HCT116 (cell line): ENCODE measurements at regions not wholly inside any gene's neighbourhood (a gene's known extent, or its start where the extent isn't known, plus 50 kb on each side); places are given as distances from the start of the nearest gene placed in this dataset.

Experiments
- ATAC-seq: fragments of 200-7000 bp; cut with Tn5 transposase; 2 replicates; pipeline ENCODE4 v1.9.1; 2020; ENCODE audit warnings: mild to moderate bottlenecking, moderate library complexity
- BruUV-seq: library from RNA; stranded (reverse); fragments of 400-500 nt; replicated peaks from 2 replicates; lab custom pipeline; 2021; lab: Mats Ljungman, UMichigan
- CTCF ChIA-PET: fragments of 300-600 bp; sonication (Branson Sonifier 250); formaldehyde crosslinking; loops from one replicate; lab custom pipeline; 2021; ENCODE audit warnings: antibody characterized with exemption; lab: Charles Lee
- POLR2A ChIA-PET: fragments of 300-600, 350-600 bp; sonication (Branson Sonifier 250); formaldehyde crosslinking; loops from one replicate; lab custom pipeline; 2021; ENCODE audit warnings: antibody characterized with exemption; lab: Charles Lee
- RAD21 ChIA-PET, 2 experiments: fragments of 300-600 bp; sonication (Branson Sonifier 250); formaldehyde crosslinking; loops; one replicate each; lab custom pipeline; 2023; ENCODE audit warnings: low total read pairs in 2 of 2; ENCODE audit not compliant: uncharacterized antibody in 2 of 2, unreplicated experiment in 2 of 2, low non-redundant PET in 1 of 2; lab: Charles Lee
- DNase-seq: peaks from one replicate; pipeline ENCODE4 v3.0.0-alpha.2; 2010; ENCODE audit warnings: low read depth, low spot score
- H2AFZ ChIP-seq: fragments of 200-600 bp; shearing (Covaris generic), sonication (generic); 2 replicates; pipeline ENCODE4 v1.6.1; 2017; ENCODE audit warnings: low read depth, mixed run types, mixed read lengths, antibody characterized with exemption, low read length; ENCODE audit not compliant: poor library complexity, severe bottlenecking
- H3K27ac ChIP-seq: 2 replicates; pipeline ENCODE4 v1.5.1; 2012; ENCODE audit warnings: low read depth, low read length
- H3K27me3 ChIP-seq: fragments of 200-600 bp; sonication (generic); 2 replicates; pipeline ENCODE4 v1.6.1; 2016; ENCODE audit warnings: mixed run types, low read length, mixed read lengths; ENCODE audit not compliant: insufficient read depth
- H3K36me3 ChIP-seq, 2 experiments: fragments of 200-500 bp in 1 of 2; fragments of 200-600 bp in 1 of 2; sonication (Bioruptor generic) in 1 of 2; sonication (generic) in 1 of 2; 2 replicates each; pipeline versions ENCODE4 v1.5.1 to v1.6.1; 2014 to 2016; ENCODE audit warnings: low read length in 2 of 2, inconsistent platforms in 1 of 2, mixed read lengths in 1 of 2, mixed run types in 1 of 2; ENCODE audit not compliant: insufficient read depth in 2 of 2, control insufficient read depth in 1 of 2
- H3K4me1 ChIP-seq, 2 experiments: fragments of 200-600 bp in 1 of 2; sonication (generic) in 1 of 2; 2 replicates each; pipeline versions ENCODE4 v1.5.1 to v1.6.1; 2012 to 2017; ENCODE audit warnings: low read length in 2 of 2, inconsistent platforms in 1 of 2, mild to moderate bottlenecking in 1 of 2, mixed read lengths in 1 of 2, mixed run types in 1 of 2, moderate library complexity in 1 of 2; ENCODE audit not compliant: insufficient read depth in 2 of 2, control insufficient read depth in 1 of 2
- H3K4me2 ChIP-seq: fragments of 200-600 bp; sonication (generic); 2 replicates; pipeline ENCODE4 v1.6.1; 2017; ENCODE audit warnings: mixed run types, low read length, mixed read lengths
- H3K4me3 ChIP-seq, 2 experiments: fragments of 200-600 bp in 1 of 2; sonication (generic) in 1 of 2; replicated peaks in 1 of 2; 2 replicates each; pipeline ENCODE4 v1.5.1; 2011 to 2016; ENCODE audit warnings: low read length in 2 of 2, control low read depth in 1 of 2, low read depth in 1 of 2, mild to moderate bottlenecking in 1 of 2, mixed read lengths in 1 of 2, mixed run types in 1 of 2
- H3K79me2 ChIP-seq: fragments of 200-600 bp; sonication (generic); 2 replicates; pipeline ENCODE4 v1.6.1; 2017; ENCODE audit warnings: mild to moderate bottlenecking, mixed run types, low read length, moderate library complexity, mixed read lengths; ENCODE audit not compliant: insufficient read depth
- H3K9ac ChIP-seq: fragments of 200-600 bp; sonication (generic); 2 replicates; pipeline ENCODE4 v1.6.1; 2016; ENCODE audit warnings: low read length, mixed read lengths
- H3K9me2 ChIP-seq: fragments of 200-600 bp; sonication (generic), shearing (Covaris generic); 2 replicates; pipeline ENCODE4 v1.6.1; 2017; ENCODE audit warnings: mixed run types, mild to moderate bottlenecking, moderate library complexity; ENCODE audit not compliant: insufficient read depth
- H3K9me3 ChIP-seq, 2 experiments: fragments of 200-500 bp in 1 of 2; fragments of 200-600 bp in 1 of 2; sonication (Bioruptor generic) in 1 of 2; sonication (generic) in 1 of 2; 2 replicates each; pipeline ENCODE4 v1.6.1; 2014 to 2017; ENCODE audit warnings: low read length in 2 of 2, mixed read lengths in 2 of 2, inconsistent platforms in 1 of 2, low read depth in 1 of 2, mild to moderate bottlenecking in 1 of 2, mixed run types in 1 of 2, moderate library complexity in 1 of 2; ENCODE audit not compliant: control insufficient read depth in 1 of 2, insufficient read depth in 1 of 2
- H4K20me1 ChIP-seq: fragments of 200-600 bp; sonication (generic), shearing (Covaris generic); 2 replicates; pipeline ENCODE4 v1.6.1; 2017; ENCODE audit warnings: mixed run types, mild to moderate bottlenecking, moderate library complexity; ENCODE audit not compliant: insufficient read depth
- ATF3 ChIP-seq: IDR thresholded peaks from 2 replicates; pipeline ENCODE4 v1.6.1; 2012
- CEBPB ChIP-seq: IDR thresholded peaks from 2 replicates; pipeline ENCODE4 v1.6.1; 2012; ENCODE audit warnings: low read depth
- ELF1 ChIP-seq: IDR thresholded peaks from 2 replicates; pipeline ENCODE4 v1.6.1; 2012; ENCODE audit warnings: low read depth, borderline replicate concordance
- EZH2 ChIP-seq: fragments of 200-600 bp; sonication (generic); IDR thresholded peaks from 2 replicates; pipeline ENCODE4 v1.6.1; 2017; ENCODE audit warnings: antibody characterized with exemption, mixed run types
- EZH2phosphoT487 ChIP-seq: fragments of 200-600 bp; IDR thresholded peaks from 2 replicates; pipeline ENCODE4 v1.6.1; 2018; ENCODE audit warnings: antibody characterized with exemption, borderline replicate concordance
- FOSL1 ChIP-seq: IDR thresholded peaks from 2 replicates; pipeline ENCODE4 v1.6.1; 2012; ENCODE audit warnings: low read depth
- JUND ChIP-seq: IDR thresholded peaks from 2 replicates; pipeline ENCODE4 v1.6.1; 2012
- POLR2A ChIP-seq: IDR thresholded peaks from 2 replicates; pipeline ENCODE4 v1.7.0; 2011; ENCODE audit warnings: borderline replicate concordance; ENCODE audit not compliant: insufficient read depth, insufficient read length; ENCODE audit errors: extremely low read depth
- POLR2AphosphoS5 ChIP-seq: IDR thresholded peaks from 2 replicates; pipeline ENCODE4 v1.6.1; 2011; ENCODE audit warnings: mild to moderate bottlenecking, low read depth, low read length, moderate library complexity
- SP1 ChIP-seq: IDR thresholded peaks from 2 replicates; pipeline ENCODE4 v1.6.1; 2012; ENCODE audit warnings: low read depth
- SRF ChIP-seq: IDR thresholded peaks from 2 replicates; pipeline ENCODE4 v1.6.1; 2012; ENCODE audit warnings: low read depth
- TCF7L2 ChIP-seq: IDR thresholded peaks from 2 replicates; pipeline ENCODE4 v1.7.0; 2011; ENCODE audit warnings: borderline replicate concordance, inconsistent platforms; ENCODE audit not compliant: insufficient read depth, insufficient read length; ENCODE audit errors: extremely low read depth
- YY1 ChIP-seq: IDR thresholded peaks from 2 replicates; pipeline ENCODE4 v1.6.1; 2011; ENCODE audit warnings: low read length, low read depth, moderate library complexity, mild to moderate bottlenecking; ENCODE audit not compliant: insufficient replicate concordance; ENCODE audit errors: extremely low read depth
- ZFX ChIP-seq: fragments of 450-650 bp; IDR thresholded peaks from 2 replicates; pipeline ENCODE4 v1.6.1; 2017
- intact Hi-C: fragments of 100-400 bp; cut with micrococcal nuclease; formaldehyde crosslinking; loops from 2 replicates; pipeline ENCODE4 v1.10.0; 2022
- TF ChIP-seq, protein P1 (sequence below): IDR thresholded peaks from 2 replicates; pipeline ENCODE4 v1.6.1; 2011; ENCODE audit warnings: mild to moderate bottlenecking, low read length, moderate library complexity; ENCODE audit not compliant: insufficient replicate concordance; ENCODE audit errors: extremely low read depth
- TF ChIP-seq, protein P2 (sequence below): IDR thresholded peaks from 2 replicates; pipeline ENCODE4 v1.6.1; 2012

DNA sequence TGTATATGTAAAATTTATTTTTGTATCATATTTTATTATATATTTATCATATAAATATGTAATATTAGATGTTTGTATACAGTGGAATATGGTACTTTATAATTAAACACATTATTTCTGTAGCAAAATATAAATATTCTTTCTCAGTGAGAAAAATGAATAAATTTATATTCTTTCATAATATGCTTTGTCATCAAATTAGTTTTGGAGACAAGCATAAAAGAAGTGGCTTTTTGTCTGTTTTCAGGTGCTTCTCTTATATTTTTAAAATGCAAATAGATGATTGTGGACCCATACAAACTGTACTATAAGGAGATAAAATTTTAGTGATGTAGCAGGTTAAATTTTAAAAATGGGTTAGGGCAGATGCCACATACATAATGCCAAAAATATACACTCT, 222.4 kb upstream of the CNTN5 start:
- no peak overlapping the region for H2AFZ ChIP-seq
- no peak for TF ChIP-seq POLR2A
- TF ChIP-seq CEBPB = no peak
- TF ChIP-seq, protein P1, sequence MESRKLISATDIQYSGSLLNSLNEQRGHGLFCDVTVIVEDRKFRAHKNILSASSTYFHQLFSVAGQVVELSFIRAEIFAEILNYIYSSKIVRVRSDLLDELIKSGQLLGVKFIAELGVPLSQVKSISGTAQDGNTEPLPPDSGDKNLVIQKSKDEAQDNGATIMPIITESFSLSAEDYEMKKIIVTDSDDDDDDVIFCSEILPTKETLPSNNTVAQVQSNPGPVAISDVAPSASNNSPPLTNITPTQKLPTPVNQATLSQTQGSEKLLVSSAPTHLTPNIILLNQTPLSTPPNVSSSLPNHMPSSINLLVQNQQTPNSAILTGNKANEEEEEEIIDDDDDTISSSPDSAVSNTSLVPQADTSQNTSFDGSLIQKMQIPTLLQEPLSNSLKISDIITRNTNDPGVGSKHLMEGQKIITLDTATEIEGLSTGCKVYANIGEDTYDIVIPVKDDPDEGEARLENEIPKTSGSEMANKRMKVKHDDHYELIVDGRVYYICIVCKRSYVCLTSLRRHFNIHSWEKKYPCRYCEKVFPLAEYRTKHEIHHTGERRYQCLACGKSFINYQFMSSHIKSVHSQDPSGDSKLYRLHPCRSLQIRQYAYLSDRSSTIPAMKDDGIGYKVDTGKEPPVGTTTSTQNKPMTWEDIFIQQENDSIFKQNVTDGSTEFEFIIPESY = no peak
- TF ChIP-seq EZH2 = no peak
- peaks cover 5% of the 10 kb centered on the region in 2 experiments; a peak in 2 of 4 replicates for H3K9me3 ChIP-seq
- CTCF ChIA-PET = no interaction called here
- no peaks in the 10 kb centered on the region for H3K4me1 ChIP-seq
- BruUV-seq = no TSS peak
- DNase-seq = no peak
- ATAC-seq = no peak
- H3K36me3 ChIP-seq = no peaks in the 10 kb centered on the region
- no peak overlapping the region for H3K4me3 ChIP-seq
- H3K27ac ChIP-seq = no peak overlapping the region
- POLR2A ChIA-PET = no interaction called here
- no peaks in the 10 kb centered on the region for H3K79me2 ChIP-seq
- intact Hi-C loops = no loop called here
- RAD21 ChIA-PET = no interaction called here
- H3K27me3 ChIP-seq = no peaks in the 10 kb centered on the region
- no peak overlapping the region for H3K4me2 ChIP-seq
- H4K20me1 ChIP-seq = no peaks in the 10 kb centered on the region
- H3K9ac ChIP-seq = no peak overlapping the region
- no peaks in the 10 kb centered on the region for H3K9me2 ChIP-seq

DNA sequence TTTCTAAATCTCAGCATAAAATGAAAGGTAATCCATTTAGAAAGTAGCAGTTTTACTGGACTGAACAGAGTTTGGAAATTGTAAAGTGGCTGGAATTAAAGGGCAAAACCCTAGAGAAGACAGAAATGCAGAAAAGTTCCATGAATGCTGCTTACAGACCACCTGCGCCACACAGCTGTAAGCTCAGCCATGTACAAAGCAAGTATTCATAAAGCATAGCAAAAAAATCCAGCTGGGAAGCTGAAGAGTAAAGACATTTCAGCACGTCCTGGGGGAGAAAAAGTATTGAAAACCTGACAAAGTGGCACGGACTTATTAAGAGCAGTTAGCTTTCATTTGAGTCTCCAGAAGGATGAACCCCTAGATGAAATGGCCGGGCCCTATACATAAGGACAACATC, 220.1 kb upstream of the CNTN5 start:
- no TSS peak for BruUV-seq
- no peaks in the 10 kb centered on the region for H3K4me1 ChIP-seq
- ChIA-PET RAD21 (no interaction called here), CTCF (no interaction called here), POLR2A (no interaction called here)
- no peak overlapping the region for H3K4me3 ChIP-seq
- H2AFZ ChIP-seq = no peak overlapping the region
- DNase-seq = no peak
- intact Hi-C loops = no loop called here
- no peak for ATAC-seq
- H3K4me2 ChIP-seq = no peak overlapping the region
- H3K9me3 ChIP-seq = peaks cover 0 to 9% of the 10 kb centered on the region in 2 experiments; a peak in 2 of 4 replicates
- no peak overlapping the region for H3K27ac ChIP-seq
- H3K36me3 ChIP-seq = no peaks in the 10 kb centered on the region
- H3K9ac ChIP-seq = no peak overlapping the region
- H3K79me2 ChIP-seq = no peaks in the 10 kb centered on the region
- no peaks in the 10 kb centered on the region for H4K20me1 ChIP-seq
- no peaks in the 10 kb centered on the region for H3K9me2 ChIP-seq
- no peaks in the 10 kb centered on the region for H3K27me3 ChIP-seq
- TF ChIP-seq TCF7L2 = no peak
- no peak for TF ChIP-seq CEBPB
- no peak for TF ChIP-seq SRF
- TF ChIP-seq, protein P2, sequence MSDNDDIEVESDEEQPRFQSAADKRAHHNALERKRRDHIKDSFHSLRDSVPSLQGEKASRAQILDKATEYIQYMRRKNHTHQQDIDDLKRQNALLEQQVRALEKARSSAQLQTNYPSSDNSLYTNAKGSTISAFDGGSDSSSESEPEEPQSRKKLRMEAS = no peak
- no peak for TF ChIP-seq ZFX
- TF ChIP-seq ATF3 = no peak
- TF ChIP-seq POLR2AphosphoS5 = no peak
- TF ChIP-seq, protein P1 = no peak
- TF ChIP-seq EZH2phosphoT487 = no peak
- TF ChIP-seq FOSL1 = no peak
- TF ChIP-seq YY1 = no peak
- TF ChIP-seq JUND = no peak
- TF ChIP-seq ELF1 = no peak
- no peak for TF ChIP-seq SP1
